GM23338 (cell line): ENCODE measurements at regions not wholly inside any gene's neighbourhood (a gene's known extent, or its start where the extent isn't known, plus 50 kb on each side); places are given as distances from the start of the nearest gene placed in this dataset.

Experiments
- CREB1 ChIP-seq: fragments of 250-450 bp; sonication (Bioruptor Pico); IDR thresholded peaks from 2 replicates; pipeline ENCODE4 v1.5.0; 2020; ENCODE audit warnings: low read depth, mild to moderate bottlenecking, moderate library complexity
- EZH2 ChIP-seq: fragments of 200-600 bp; sonication (generic); IDR thresholded peaks from one replicate; pipeline ENCODE4 v1.8.0; 2017; ENCODE audit warnings: antibody characterized with exemption, mild to moderate bottlenecking, low read depth; ENCODE audit not compliant: unreplicated experiment
- EZH2phosphoT487 ChIP-seq: fragments of 200-600 bp; sonication (generic); IDR thresholded peaks from one replicate; pipeline ENCODE4 v1.8.1; 2018; ENCODE audit warnings: antibody characterized with exemption; ENCODE audit not compliant: unreplicated experiment
- JUNB ChIP-seq: IDR thresholded peaks from one replicate; pipeline ENCODE4 v1.6.1; 2016; ENCODE audit warnings: antibody characterized with exemption; ENCODE audit not compliant: unreplicated experiment
- POLR2AphosphoS5 ChIP-seq: IDR thresholded peaks from 2 replicates; pipeline ENCODE4 v1.6.1; 2016; ENCODE audit warnings: antibody characterized with exemption, low read depth
- REST ChIP-seq: IDR thresholded peaks from one replicate; pipeline ENCODE4 v1.6.1; 2018; ENCODE audit warnings: antibody characterized with exemption; ENCODE audit not compliant: unreplicated experiment
- STAT1 ChIP-seq: IDR thresholded peaks from one replicate; pipeline ENCODE4 v1.6.1; 2016; ENCODE audit warnings: antibody characterized with exemption; ENCODE audit not compliant: unreplicated experiment
- ZNF114 ChIP-seq: fragments of 250-450 bp; sonication (Bioruptor Pico); IDR thresholded peaks from 2 replicates; pipeline ENCODE4 v1.5.0; 2020; ENCODE audit warnings: mild to moderate bottlenecking, moderate library complexity
- ZNF331 ChIP-seq: fragments of 250-450 bp; sonication (Bioruptor Pico); IDR thresholded peaks from 2 replicates; pipeline ENCODE4 v1.5.0; 2020; ENCODE audit warnings: low read depth, mild to moderate bottlenecking, moderate library complexity
- ZNF462 ChIP-seq: fragments of 250-450 bp; sonication (Bioruptor Pico); IDR thresholded peaks from 2 replicates; pipeline ENCODE4 v1.5.0; 2020; ENCODE audit warnings: mild to moderate bottlenecking, moderate library complexity
- TF ChIP-seq, protein P1 (sequence below): IDR thresholded peaks from 2 replicates; pipeline ENCODE4 v1.6.1; 2016; ENCODE audit warnings: antibody characterized with exemption

GRCh38 chr9:7533376-7534090 is 266.0 kb downstream of the DMAC1 start (continued):
- TF ChIP-seq ZNF462 (CRISPR knock-in tag) (no peak), STAT1 (no peak), REST (no peak), CREB1 (CRISPR knock-in tag) (no peak), EZH2 (no peak), EZH2phosphoT487 (no peak), POLR2AphosphoS5 (no peak), ZNF114 (CRISPR knock-in tag) (no peak), ZNF331 (CRISPR knock-in tag) (no peak), JUNB (no peak)
- TF ChIP-seq, protein P1, sequence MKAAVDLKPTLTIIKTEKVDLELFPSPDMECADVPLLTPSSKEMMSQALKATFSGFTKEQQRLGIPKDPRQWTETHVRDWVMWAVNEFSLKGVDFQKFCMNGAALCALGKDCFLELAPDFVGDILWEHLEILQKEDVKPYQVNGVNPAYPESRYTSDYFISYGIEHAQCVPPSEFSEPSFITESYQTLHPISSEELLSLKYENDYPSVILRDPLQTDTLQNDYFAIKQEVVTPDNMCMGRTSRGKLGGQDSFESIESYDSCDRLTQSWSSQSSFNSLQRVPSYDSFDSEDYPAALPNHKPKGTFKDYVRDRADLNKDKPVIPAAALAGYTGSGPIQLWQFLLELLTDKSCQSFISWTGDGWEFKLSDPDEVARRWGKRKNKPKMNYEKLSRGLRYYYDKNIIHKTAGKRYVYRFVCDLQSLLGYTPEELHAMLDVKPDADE: no peak
